GM06990 (cell line): ENCODE measurements at regions not wholly inside any gene's neighbourhood (a gene's known extent, or its start where the extent isn't known, plus 50 kb on each side); places are given as distances from the start of the nearest gene placed in this dataset.

Experiments used
- DNase-seq: peaks from one replicate; pipeline ENCODE4 v3.0.0-alpha.2; 2011; ENCODE audit not compliant: insufficient read length; ENCODE audit errors: extremely low read depth
- H3K27me3 ChIP-seq: replicated peaks from 2 replicates; pipeline ENCODE4 v1.6.0; 2011; ENCODE audit warnings: low read length; ENCODE audit not compliant: control insufficient read depth, insufficient read depth
- H3K36me3 ChIP-seq: 2 replicates; pipeline ENCODE4 v1.5.1; 2011; ENCODE audit warnings: low read length; ENCODE audit not compliant: control insufficient read depth, insufficient read depth
- H3K4me3 ChIP-seq: replicated peaks from 2 replicates; pipeline ENCODE4 v1.5.1; 2011; ENCODE audit warnings: low read depth, mild to moderate bottlenecking, control low read depth, low read length
- CTCF ChIP-seq: IDR thresholded peaks from 2 replicates; pipeline ENCODE4 v1.5.1; 2011; ENCODE audit warnings: low read length, control low read depth, mild to moderate bottlenecking, inconsistent platforms; ENCODE audit not compliant: insufficient read depth, poor library complexity, severe bottlenecking

GRCh38 chr6:8337147-8337546, 98.2 kb downstream of the SLC35B3 start:
- H3K4me3 ChIP-seq: no peak overlapping the region
- no peaks in the 10 kb centered on the region for H3K36me3 ChIP-seq
- DNase-seq: no peak
- no peak for TF ChIP-seq CTCF
- no peaks in the 10 kb centered on the region for H3K27me3 ChIP-seq

GRCh38 chr6:8336406-8337057, 98.8 kb downstream of the SLC35B3 start:
- H3K36me3 ChIP-seq: no peaks in the 10 kb centered on the region
- no peaks in the 10 kb centered on the region for H3K27me3 ChIP-seq
- no peak overlapping the region for H3K4me3 ChIP-seq
- DNase-seq: no peak
- no peak for TF ChIP-seq CTCF

GRCh38 chr6:8335896-8336295, 99.4 kb downstream of the SLC35B3 start:
- Histone ChIP-seq H3K36me3 (no peaks in the 10 kb centered on the region), H3K4me3 (no peak overlapping the region), H3K27me3 (no peaks in the 10 kb centered on the region)
- TF ChIP-seq CTCF: no peak
- no peak for DNase-seq

GRCh38 chr6:8335381-8335780, 100.0 kb downstream of the SLC35B3 start:
- Histone ChIP-seq H3K4me3 (no peak overlapping the region), H3K36me3 (no peaks in the 10 kb centered on the region), H3K27me3 (no peaks in the 10 kb centered on the region)
- DNase-seq: no peak
- no peak for TF ChIP-seq CTCF

GRCh38 chr6:8334113-8334512, 101.2 kb downstream of the SLC35B3 start:
- DNase-seq: no peak
- TF ChIP-seq CTCF: no peak
- no peaks in the 10 kb centered on the region for H3K27me3 ChIP-seq
- no peak overlapping the region for H3K4me3 ChIP-seq
- no peaks in the 10 kb centered on the region for H3K36me3 ChIP-seq

GRCh38 chr6:8329562-8329961, 105.8 kb downstream of the SLC35B3 start:
- H3K4me3 ChIP-seq: no peak overlapping the region
- no peaks in the 10 kb centered on the region for H3K36me3 ChIP-seq
- DNase-seq: no peak
- no peaks in the 10 kb centered on the region for H3K27me3 ChIP-seq
- no peak for TF ChIP-seq CTCF
